SHP77 treated with DMSO at 0.1 percent for 48 hours (cell line): ENCODE measurements at regions not wholly inside any gene's neighbourhood (a gene's known extent, or its start where the extent isn't known, plus 50 kb on each side); places are given as distances from the start of the nearest gene placed in this dataset.

Experiments
- DNase-seq: peaks from one replicate; lab custom pipeline; 2025; lab: John Stamatoyannopoulos, UW

DNA sequence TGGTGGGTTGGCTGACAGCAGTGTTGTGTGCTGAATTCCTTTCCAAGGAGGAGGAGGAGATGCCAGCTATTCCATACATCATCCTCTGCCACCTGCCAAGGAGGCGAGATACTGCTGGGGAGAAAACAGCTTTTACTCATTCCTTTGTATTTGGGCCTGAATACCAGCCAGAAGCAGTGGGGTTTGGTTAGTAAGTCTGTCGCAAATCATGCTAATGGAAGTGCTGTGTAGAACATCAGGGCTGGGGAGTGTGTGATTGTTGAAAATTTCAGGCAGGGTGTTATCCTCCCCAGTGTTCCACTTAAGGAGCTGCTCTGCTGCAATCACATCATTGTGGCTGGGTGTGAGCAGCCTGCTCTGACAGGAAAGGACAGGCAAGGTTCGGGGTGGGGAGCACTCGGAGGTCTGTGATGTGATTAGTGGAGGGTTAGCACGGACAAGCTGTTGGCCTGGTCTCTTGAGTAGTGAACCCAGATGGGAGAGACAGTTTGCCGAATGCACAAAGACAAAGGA lies 128.2 kb upstream of the DLX2 start:
- no peak for DNase-seq

DNA sequence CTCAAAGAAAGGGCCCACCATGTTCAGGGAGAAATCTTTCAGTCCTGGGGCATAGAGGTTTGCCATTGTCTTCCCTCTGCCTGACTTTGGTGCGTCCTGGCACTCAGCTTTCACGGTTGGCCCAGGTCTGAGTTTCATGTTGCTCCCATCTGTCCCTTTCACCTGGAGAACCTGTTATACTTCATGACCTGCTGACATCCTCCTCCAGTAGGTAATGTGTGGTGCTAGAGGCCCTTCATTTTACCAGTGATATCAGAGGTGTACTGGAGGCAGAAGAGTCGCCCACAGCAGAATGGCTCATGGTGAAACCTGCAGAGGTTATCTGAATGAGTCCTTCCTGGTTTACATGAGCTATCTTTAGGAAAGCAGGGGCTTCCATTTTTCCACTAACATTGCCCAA lies 128.8 kb upstream of the DLX2 start:
- no peak for DNase-seq

DNA sequence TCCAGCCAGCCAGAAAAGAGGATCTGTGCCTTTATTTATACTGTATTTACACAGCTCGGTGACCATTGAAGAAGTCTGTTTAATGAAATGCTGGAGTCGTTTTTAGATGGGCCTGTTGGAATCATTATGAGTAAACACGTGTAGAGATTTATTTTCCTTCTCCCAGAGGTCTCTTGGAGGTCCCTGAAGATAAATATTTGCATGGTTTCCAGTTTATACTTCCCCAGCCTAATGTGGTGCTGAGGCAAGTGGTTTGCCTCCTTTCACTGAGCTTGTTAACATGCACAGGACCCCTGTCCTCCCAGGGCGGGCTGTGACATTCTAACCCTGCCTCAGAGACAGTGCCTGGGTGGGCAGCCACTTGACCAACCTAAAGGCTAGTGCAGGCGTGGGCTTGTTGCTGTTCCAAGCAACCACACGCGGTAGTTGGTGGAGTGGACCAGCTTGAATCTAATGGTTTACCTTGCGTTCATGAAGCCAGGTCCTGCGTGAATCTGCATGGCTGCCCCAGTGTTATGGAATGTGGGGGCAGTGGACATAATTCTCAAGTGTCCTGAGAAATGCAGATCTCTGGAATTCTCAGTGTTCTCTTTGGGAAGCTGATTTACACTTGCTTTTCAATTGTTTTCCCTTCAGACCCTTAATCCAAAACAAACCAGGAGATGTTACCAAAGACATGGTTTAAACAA lies 130.2 kb upstream of the DLX2 start:
- DNase-seq, result no peak

DNA sequence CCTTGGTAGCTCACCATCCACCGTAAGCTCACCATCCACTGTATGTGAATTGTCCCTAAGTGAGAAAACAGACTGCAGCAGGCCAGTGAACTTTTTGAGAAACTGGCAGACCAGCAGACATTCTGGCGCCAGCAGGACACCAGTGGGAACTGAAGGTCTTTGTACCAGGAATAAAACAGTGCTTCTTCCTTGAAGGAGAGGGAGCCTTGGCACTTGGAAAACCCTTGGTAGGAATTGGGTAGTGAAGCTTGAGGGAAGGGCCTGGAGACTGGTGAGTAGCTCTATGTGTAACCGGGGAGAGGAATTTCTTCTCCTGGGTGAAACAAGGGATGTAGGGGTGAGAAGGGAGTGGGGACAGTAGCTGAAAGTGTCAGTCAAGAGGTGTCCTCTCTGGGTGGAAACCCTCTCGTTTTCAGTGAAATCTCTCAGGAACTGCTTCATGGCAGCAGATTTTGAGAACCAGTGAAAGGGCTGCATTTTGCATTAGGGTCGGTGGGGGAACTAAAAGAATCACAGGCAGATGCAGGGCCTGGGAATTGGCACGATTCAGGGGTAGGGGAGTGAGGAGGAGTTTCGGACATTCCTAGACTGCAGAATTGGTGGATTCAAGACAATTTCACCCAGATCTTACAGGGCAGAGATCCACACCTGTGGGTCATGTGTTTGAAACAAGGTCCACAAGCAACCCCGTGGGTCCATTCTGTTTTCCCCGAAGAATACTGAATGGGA lies 131.5 kb upstream of the DLX2 start:
- no peak for DNase-seq

DNA sequence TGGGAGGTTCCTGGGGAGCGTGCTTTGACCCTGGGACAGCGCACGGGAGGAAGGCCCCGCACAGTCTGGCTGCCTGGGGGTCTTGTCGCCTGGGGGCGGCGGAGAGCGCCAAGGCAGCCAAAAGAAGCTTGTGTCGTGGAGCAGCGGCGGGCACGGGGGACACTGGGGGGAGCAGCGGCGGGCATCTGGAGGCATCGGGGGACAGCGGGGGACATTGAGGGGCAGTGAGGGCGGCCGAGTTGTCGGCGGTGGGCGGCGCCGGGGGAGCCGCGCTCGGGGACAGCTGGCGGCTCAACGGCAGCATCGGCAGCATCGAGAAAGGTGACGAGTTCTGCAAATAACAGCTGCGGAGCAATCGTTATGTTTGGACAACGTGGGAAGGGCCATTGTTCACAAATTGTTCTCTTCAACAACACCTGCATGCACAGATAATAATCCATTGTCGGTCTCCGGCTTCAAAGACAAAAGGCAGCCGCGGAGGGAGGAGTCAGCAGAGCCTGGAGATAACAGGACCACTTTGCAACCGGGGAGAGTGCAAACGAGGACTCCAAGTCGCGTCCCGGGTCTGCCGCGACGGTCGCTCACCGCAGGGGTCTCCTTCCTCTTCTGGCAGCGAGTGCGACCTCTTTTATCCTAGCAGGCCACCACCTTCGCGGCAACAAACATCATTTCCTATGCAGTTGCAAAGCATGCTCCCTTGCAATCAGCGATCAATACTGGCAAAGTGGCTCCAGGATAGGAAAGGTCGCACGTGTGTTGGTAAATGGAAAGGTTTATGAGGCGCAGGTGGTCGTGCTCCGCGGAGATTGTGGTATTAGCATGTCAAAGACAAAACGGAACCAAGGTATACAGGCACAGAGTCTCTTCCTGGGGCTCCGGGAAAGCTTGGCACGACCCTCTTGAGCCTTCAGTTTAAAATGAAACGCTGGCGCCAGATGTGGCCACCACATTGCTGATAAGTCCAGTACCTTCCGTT lies 132.3 kb upstream of the DLX2 start:
- peak; percentile 46 for DNase-seq

DNA sequence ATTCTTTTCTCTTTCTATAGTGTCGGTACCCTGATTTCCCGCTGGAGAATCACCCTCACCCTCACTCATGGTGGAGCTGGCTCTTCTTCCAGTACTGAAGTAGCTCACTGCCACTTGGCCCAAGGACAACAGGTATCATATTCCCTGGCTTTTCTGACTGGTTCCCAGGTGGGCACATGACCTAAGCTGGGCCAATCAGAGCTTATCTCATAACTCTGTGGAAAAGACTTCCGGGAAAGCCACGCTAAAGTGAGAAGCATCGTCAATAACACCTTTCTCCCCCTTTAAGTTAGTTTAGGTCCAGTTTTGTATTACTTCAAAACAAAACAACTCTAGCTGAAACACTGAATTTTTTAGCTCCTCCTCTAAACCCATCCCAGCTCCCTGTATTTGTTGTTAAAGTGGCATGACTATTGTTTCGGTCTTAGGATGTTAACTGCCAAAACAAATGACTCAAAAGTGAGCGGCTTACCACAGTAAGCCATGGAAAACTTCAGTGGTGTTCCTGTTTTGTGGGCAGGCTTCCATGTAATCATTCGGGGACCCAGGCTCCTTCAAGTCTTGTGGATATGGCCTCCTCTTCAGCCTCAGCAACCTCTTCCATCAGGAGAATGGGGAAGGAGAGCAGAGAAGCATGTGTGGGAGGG lies 137.4 kb upstream of the DLX2 start:
- DNase-seq, result no peak

DNA sequence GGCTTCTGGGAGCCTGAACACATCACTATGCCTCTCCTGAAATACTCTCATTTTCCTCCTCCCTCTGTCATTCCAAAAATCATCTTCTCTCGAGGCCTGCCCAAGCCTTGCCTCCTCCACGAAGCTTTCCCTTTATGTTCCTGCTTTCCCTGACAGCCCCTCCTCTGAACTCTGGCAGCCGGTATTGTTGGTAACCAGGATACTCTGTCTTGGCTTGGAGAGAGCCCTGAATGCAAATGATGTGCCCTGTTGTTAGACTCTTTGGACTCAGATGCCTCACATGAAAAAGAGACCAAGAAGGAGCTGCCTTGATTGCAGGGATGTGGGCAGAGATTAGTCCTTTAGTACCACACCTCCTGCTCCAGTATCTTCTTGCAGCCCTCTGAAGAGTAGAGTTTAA lies 138.5 kb upstream of the DLX2 start:
- DNase-seq, result no peak

DNA sequence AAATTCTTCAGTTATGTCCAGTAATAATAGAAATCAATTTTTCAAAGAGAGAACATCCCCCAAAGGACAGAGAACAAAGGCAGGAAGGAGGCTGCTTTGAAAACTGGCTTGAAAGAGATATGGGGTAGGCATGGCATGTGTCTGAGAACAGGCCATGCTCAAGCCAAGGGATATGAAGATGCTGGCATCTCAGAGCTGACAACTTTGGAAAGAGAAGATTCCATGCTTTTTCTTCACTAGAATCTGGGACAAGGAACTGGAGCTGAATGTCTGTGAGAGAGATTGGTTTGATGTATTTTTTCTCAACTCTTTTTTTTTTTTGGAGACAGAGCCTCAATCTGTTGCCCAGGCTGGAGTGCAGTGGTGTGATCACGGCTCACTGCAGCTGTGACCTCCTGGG lies 139.8 kb upstream of the DLX2 start:
- no peak for DNase-seq

DNA sequence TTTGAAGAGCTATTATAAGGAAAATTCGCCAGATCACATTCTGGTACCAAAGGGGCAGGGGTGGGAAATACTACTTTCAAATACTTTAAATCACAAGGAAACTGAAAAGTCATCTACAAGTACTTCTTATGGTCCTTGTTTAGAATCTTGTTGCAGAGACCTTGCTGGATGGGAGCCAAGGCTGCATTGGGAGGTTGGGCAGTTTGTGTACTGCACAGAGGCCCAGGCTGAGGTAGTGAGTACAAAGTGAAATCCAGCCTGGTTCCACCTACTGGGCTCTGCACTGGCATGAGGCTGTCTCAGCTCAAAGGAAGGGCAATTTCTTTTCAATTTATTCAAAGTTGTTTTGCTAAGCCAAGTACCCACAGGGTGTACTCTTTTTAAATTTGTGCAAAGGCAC lies 140.3 kb upstream of the DLX2 start:
- no peak for DNase-seq

DNA sequence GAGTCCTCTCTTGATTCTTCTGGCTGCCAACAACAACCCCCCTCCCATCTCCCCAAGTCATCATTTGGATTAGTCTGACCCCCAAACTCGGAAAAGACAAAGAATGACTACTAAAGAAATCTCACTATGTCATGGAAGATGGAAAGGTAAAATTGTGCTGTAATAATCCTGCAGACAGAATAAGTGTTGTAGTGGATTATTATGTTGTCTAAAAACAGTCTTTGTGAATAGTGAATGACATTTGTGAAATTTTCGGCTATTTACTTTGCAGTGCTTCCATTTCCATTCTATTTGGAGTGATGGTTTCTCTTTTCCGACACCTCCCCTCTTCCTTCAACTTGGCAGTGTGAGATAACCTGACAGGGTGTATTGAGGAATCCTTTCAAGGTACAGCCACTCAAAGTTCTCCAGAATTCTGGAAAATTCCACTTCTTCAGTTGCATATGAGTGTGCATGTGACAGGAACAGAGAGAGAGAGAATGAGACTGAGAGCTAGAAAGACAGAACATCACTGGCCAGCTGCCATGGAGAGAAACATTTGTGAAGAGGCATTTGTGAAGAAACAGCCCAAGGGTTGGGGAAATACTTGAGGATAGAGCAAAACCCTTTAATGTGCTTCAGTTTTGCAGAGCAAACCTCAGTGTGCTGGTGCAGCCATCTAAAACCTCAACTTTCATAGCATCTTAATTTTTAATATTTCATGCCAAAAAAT lies 141.9 kb upstream of the DLX2 start:
- no peak for DNase-seq

DNA sequence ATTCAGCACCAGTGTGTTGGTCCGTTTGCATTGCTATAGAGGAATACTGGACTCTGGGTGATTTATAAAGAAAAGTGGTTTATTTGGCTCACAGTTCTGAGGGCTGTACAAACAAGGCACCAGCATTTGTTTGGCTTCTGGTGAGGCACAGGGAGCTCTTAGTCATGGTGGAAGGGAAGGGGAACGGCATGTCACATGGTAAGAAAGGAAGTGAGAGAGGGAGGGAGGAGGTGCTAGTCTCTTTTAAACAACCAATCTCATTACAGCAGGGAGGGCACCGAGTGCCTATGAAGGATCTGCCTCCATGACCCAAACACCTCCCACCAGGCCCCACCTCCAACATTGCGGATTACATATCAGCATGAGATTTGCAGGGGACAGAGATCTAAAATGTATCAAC lies 143.9 kb upstream of the DLX2 start:
- no peak for DNase-seq

DNA sequence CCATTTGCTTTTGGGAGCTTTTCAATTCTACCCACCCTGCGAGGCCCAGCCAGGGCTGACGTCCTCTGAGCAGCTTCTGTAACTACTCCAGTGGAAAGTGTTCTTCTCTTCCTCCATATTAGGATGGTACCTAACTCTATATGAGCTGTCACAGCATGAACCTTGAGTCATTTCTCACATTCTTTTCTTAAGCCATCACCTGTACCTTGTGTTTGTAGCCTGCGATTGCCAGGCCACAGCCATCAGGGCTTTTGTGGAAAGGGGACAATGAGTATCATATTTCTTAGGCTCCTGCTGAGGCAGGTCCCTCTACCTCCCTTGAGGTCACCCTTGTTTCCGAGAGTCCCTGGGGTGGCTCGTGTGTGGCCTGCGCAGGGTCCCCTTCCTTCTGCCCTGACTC lies 144.5 kb upstream of the DLX2 start:
- DNase-seq, result no peak

DNA sequence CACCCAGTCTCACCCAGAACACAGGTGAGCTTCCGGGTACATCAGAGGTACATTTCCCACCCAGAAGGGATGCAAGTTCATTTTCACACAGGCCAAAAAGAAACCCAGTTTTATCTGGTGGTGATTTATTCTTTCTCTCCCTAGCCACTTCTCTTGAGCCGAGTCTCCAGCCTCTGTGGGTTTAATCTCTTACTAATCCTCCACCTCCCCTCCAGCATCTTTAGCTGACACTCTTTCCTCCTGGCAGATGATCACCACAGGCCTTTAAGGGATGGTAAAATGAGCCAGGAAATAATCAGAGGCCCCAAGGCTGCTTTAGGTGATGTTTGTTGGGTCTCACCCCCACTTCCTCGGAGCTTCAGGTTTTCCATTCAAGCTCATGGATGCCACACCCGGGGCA lies 145.7 kb upstream of the DLX2 start:
- DNase-seq, result no peak

DNA sequence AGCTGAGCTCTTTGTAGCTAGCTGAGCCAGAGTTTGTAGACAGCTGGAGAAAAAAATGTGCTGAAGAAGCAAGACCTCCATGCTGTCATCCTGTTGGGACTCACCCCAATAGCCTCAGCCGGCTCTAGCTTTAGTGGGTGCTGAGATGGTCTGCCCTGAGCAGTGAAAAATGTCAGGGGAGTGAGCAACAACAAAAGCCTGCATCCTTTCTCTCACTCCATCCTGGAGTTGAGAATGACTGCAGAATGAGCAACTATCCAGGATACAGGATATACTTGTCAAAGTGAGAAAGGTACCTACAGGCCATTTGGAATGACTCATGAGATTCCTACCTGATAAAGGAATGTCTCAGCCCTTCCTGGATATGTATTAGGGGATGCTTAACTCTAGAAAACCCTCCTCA lies 146.1 kb upstream of the DLX2 start:
- no peak for DNase-seq

DNA sequence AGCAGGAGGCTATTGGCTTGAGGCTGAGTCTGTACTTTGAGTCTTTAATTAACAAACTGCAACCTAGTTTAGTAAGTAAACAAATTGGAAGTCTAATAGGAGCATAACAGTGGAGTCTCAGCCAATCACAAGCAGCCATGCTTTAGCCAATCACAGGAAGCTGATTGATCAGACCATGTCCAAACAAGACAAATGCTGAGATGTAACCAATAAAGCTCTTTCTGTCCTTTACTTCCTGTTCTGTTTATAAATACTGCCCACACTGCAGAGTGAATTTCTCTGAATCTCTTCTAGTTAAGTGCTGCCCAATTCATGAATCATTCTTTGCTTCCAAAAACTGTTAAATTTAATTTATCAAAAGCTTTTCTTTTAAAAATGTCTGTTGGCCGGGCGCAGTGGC lies 146.6 kb upstream of the DLX2 start:
- DNase-seq, result no peak

DNA sequence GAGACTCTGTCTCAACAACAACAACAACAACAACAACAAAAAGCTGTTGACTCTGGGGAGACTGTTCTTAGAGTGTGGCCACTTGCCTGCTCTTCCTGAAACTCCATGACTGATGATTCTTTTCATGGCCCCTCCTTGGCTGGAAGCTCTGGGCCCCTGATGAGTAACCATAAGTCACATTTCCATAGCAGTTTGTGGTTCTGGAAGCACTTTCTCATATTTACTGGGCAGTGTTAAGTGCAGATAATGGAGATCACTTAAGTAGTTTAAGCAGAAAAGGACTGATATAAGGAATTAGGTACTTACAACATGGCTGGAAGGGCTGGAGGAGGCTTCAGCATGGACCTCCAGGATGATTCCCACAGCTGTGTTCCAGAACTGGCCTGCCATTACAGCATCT lies 147.3 kb upstream of the DLX2 start:
- no peak for DNase-seq

DNA sequence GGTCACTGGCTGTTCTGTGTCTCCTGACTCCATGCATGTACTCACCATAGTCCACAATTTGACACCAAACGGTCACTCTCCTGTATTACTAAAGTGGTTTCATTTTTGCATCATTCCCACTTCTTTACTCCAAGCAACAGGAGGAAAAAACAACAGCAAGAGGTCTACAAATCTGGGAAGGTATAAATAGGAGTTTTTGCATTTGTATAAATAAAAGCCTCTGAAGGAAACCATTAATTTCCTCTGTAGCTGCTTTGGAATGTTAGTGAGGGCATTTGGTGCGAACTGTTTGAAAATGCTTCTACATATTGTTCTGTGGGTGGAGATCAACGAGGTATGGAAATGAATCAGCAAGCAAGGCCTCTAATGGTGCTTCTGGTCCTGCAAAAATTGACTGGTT lies 148.5 kb upstream of the DLX2 start:
- no peak for DNase-seq

DNA sequence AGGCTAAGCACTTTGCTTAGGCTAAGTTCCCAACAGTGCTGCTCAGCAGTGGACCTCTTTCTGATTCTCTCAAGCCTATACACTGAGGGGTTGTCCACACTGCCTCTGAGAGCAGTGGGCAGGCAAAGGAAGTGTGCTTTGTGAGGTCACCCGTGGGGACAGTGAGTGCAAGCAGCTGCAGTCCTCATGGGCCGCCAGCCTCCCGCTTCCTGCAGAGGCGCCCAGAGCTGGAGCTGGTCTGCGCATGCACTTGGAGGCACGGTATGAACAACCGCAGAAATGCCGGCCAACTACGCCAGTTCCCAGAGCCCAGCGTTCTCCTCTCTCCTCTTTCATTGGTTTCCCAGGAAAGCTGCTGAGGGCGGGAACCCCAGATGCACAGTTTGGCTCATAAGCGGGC lies 149.5 kb upstream of the DLX2 start:
- no peak for DNase-seq

DNA sequence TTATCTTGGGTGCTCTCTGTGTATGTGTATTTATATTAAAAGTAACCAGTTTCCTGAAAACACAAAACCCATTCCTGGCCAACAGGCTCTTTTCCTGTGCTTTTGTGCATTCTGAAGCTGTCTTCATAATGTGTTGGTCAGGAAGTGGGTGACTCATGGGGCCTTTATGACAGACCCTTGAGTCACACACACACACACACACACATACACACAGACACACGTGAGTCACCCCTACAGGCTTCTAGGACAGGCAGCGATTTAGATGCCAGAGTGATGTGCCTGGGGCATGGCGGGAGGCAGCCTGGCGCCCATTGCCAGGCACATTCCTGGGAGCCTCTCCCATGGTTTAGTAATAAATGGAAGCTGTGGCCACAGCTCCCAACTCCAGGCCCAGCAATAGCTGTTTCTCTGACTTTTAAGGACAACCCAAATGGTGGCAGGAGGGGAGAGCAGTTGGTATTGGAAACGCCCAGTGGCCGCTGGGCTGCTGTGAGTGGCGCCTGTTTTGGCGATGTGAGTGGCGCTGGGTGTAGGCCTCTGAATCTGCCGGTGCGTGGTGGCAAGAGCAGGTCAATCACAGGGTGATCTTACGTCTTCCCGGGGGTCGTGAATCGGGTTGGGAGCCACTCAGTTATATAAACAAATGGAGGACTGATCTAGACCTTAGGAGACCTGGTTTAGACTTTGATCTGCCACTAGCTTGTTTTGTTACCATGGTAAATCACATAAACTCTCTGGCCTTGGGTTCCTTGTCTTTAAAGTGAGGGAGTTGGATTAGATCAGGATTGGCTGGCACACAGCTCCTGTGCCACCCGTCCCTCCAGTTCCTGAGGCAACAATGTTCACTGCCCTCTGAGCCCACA lies 150.7 kb upstream of the DLX2 start:
- no peak for DNase-seq

DNA sequence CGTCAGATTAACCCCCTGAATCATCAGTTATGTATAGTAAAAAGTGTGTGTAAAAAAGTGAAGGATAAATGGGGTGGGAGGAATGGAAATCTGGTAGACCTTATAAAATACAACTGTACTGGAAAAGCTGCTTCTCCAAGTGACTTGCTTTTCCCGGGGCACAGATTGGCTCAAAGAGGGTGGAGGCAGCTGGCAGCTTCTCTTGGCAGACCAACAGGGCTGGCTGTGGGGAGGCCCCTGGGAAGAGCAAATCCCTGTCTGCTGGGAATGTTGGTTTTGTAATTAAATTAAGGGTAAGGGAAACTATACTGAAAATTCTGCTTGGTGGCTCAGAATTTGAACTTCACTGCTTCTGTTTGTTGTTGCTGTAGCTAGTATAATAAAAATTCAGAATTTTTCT lies 154.2 kb upstream of the DLX2 start:
- DNase-seq, result no peak

DNA sequence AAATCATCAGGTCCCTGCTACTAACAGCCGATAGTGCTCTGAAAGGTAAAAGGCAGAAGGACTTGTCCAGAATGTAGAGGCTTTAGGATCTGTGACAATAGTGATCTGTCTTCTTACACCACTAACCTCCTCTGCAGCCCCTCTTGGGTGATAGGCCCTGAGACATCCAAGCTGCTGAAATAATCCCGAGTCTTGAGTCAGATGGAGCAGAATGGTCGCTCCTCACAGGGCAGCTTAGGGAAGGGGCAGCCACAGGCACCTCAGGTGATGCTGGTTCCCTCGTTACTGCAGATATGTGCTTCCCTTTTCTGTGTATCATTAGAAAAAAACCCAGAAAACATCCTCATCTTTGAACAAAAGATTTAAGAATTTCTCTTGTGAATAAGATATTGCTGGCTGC lies 157.1 kb upstream of the DLX2 start:
- DNase-seq, result no peak
